HG02884 (cell line): ENCODE measurements at regions not wholly inside any gene's neighbourhood (a gene's known extent, or its start where the extent isn't known, plus 50 kb on each side); places are given as distances from the start of the nearest gene placed in this dataset.
A peak's percentile ranks its signal among the peaks of the same experiment; 100 is the strongest.
"Not testable (repeated sequence)": the region's sequence is repeated elsewhere in the genome, so short reads cannot be mapped to it uniquely, and the experiment has no call there.

Source experiments
- ATAC-seq: cut with Tn5 transposase; IDR thresholded peaks from one replicate; pipeline ENCODE4 v1.9.1; 2021; ENCODE audit warnings: mild to moderate bottlenecking, moderate library complexity; ENCODE audit not compliant: unreplicated experiment

GRCh38 chr10:53107711-53108110 lies 335.1 kb upstream of the MBL2 start:
- ATAC-seq: no peak

GRCh38 chr10:53102424-53102823 lies 329.8 kb upstream of the MBL2 start:
- ATAC-seq: no peak

GRCh38 chr10:53093878-53094277 lies 321.3 kb upstream of the MBL2 start:
- ATAC-seq: no peak

GRCh38 chr10:53091574-53091973 lies 319.0 kb upstream of the MBL2 start:
- ATAC-seq: no peak

GRCh38 chr10:53088961-53089360 lies 316.4 kb upstream of the MBL2 start:
- ATAC-seq: no peak

- ATAC-seq: no peak
Observed at GRCh38 chr10:53079283-53079682, 306.7 kb upstream of the MBL2 start.

- ATAC-seq: no peak
Observed at GRCh38 chr10:53076948-53077347, 304.4 kb upstream of the MBL2 start.

GRCh38 chr10:53075469-53075868 lies 302.9 kb upstream of the MBL2 start:
- no peak for ATAC-seq

- no peak for ATAC-seq
Observed at GRCh38 chr10:53072144-53072543, 299.6 kb upstream of the MBL2 start.

GRCh38 chr10:53071505-53072125 lies 299.0 kb upstream of the MBL2 start:
- no peak for ATAC-seq

- ATAC-seq: no peak
Observed at GRCh38 chr10:53069013-53069412, 296.4 kb upstream of the MBL2 start.

- ATAC-seq: no peak
Observed at GRCh38 chr10:53064614-53065013, 292.0 kb upstream of the MBL2 start.

GRCh38 chr10:53063805-53064204 lies 291.2 kb upstream of the MBL2 start:
- ATAC-seq: no peak

- ATAC-seq: no peak
Observed at GRCh38 chr10:53052521-53053164, 280.1 kb upstream of the MBL2 start.

- no peak for ATAC-seq
Observed at GRCh38 chr10:53045315-53045714, 272.7 kb upstream of the MBL2 start.

- ATAC-seq: not testable (repeated sequence)
Observed at GRCh38 chr10:53035823-53036222, 263.2 kb upstream of the MBL2 start.

GRCh38 chr10:53033396-53033795 lies 260.8 kb upstream of the MBL2 start:
- ATAC-seq: no peak

GRCh38 chr10:53029872-53030849 lies 257.6 kb upstream of the MBL2 start:
- peak; percentile 46 for ATAC-seq

- no peak for ATAC-seq
Observed at GRCh38 chr10:53029449-53029848, 256.9 kb upstream of the MBL2 start.

- ATAC-seq: not testable (repeated sequence)
Observed at GRCh38 chr10:53025765-53026164, 253.2 kb upstream of the MBL2 start.

- ATAC-seq: no peak
Observed at GRCh38 chr10:53025172-53025711, 252.7 kb upstream of the MBL2 start.
